Spleen (tissue), 7 donors: ENCODE measurements at regions not wholly inside any gene's neighbourhood (a gene's known extent, or its start where the extent isn't known, plus 50 kb on each side); places are given as distances from the start of the nearest gene placed in this dataset.

Source experiments
- POLR2A ChIP-seq, 3 donors: fragments of 450-650 bp; IDR thresholded peaks; one replicate each; pipeline ENCODE4 v1.5.1; 2017; ENCODE audit warnings: antibody characterized with exemption in 3 of 3, mild to moderate bottlenecking in 1 of 3
- TF ChIP-seq, protein P1 (sequence below), 11 experiments: fragments of 200-600 bp in 7 of 11; fragments of 450-650 bp in 4 of 11; sonication (generic) in 4 of 11; IDR thresholded peaks in 8 of 11; conservative IDR thresholded peaks in 3 of 11; 1 replicate in 7 of 11; 2 replicates in 4 of 11; pipeline versions ENCODE4 v1.4.0 to v1.8.0; 2016 to 2021; ENCODE audit warnings: antibody characterized with exemption in 11 of 11, inconsistent platforms in 4 of 11, mild to moderate bottlenecking in 1 of 11
- donor health status: DM: no; HTN: no; CAD: no; lungs with moderate emphysema.
- donor health status: DM: no; HTN: no; CAD: no.
- donor health status: DM: no; HTN: no; CAD: no.

- TF ChIP-seq, protein P1, sequence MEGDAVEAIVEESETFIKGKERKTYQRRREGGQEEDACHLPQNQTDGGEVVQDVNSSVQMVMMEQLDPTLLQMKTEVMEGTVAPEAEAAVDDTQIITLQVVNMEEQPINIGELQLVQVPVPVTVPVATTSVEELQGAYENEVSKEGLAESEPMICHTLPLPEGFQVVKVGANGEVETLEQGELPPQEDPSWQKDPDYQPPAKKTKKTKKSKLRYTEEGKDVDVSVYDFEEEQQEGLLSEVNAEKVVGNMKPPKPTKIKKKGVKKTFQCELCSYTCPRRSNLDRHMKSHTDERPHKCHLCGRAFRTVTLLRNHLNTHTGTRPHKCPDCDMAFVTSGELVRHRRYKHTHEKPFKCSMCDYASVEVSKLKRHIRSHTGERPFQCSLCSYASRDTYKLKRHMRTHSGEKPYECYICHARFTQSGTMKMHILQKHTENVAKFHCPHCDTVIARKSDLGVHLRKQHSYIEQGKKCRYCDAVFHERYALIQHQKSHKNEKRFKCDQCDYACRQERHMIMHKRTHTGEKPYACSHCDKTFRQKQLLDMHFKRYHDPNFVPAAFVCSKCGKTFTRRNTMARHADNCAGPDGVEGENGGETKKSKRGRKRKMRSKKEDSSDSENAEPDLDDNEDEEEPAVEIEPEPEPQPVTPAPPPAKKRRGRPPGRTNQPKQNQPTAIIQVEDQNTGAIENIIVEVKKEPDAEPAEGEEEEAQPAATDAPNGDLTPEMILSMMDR (IDR thresholded peaks at IDR 0.05 in 8 of 11, conservative IDR thresholded peaks at IDR 0.05 in 3 of 11), result no peak
- TF ChIP-seq POLR2A (IDR thresholded peaks at IDR 0.05), result no peak
These were observed 674.4 kb downstream of the KCNT2 start for GRCh38 chr1:195933835-195934234.
